ENCODE measurements at regions not wholly inside any gene's neighbourhood (a gene's known extent, or its start where the extent isn't known, plus 50 kb on each side); places are given as distances from the start of the nearest gene placed in this dataset.

DNA sequence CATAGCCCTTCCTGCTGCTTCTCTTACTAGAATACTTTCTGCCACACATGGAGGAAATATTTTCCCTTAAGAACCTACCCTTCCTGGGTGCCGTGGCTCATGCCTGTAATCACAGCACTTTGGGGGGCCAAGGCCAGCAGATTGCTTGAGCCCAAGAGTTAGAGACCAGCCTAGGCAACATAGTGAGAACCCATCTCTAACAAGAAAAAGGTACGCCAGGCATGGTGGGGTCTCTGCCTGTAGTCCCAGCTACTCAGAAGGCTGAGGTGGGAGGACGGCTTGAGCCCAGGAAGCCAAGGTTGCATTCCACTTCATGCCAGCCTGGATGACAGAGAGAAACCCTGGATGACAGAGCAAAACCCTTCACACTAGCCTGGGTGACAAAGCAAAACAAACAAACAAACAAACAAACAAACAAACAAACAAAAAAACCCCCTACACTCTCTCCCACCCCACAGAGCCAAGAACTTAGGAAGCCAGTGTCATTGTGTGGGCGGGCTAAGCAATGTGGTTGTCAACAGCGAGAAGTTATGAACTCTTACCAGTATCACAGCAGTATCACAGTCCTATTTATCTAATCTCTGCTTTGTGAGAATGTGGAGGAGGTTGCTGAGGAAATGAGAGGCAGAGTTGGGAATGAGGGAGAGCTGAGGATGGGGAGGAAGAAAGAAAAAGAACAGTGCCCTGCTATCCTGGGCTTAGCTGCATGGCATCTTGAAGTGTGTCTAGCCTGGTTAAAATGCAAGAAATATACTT lies 53.8 kb upstream of the CLEC14A start:
- Histone ChIP-seq H3K27me3 (no peaks in the 10 kb centered on the region), H3K9me3 (no peaks in the 10 kb centered on the region), H3K36me3 (no peaks in the 10 kb centered on the region), H3K4me1 (ENCODE audit: control insufficient read depth in 1 of 2, insufficient read depth in 1 of 2, low read depth in 1 of 2, low read length in 1 of 2) (no peaks in the 10 kb centered on the region), H3K4me3 (ENCODE audit: low read depth in 1 of 2, low read length in 1 of 2) (no peak overlapping the region), H3K27ac (no peak overlapping the region)
- TF ChIP-seq, protein P1, sequence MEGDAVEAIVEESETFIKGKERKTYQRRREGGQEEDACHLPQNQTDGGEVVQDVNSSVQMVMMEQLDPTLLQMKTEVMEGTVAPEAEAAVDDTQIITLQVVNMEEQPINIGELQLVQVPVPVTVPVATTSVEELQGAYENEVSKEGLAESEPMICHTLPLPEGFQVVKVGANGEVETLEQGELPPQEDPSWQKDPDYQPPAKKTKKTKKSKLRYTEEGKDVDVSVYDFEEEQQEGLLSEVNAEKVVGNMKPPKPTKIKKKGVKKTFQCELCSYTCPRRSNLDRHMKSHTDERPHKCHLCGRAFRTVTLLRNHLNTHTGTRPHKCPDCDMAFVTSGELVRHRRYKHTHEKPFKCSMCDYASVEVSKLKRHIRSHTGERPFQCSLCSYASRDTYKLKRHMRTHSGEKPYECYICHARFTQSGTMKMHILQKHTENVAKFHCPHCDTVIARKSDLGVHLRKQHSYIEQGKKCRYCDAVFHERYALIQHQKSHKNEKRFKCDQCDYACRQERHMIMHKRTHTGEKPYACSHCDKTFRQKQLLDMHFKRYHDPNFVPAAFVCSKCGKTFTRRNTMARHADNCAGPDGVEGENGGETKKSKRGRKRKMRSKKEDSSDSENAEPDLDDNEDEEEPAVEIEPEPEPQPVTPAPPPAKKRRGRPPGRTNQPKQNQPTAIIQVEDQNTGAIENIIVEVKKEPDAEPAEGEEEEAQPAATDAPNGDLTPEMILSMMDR (IDR thresholded peaks at IDR 0.05): no peak

Data from neutrophil (primary cell).